HepG2 (cell line): ENCODE measurements at regions not wholly inside any gene's neighbourhood (a gene's known extent, or its start where the extent isn't known, plus 50 kb on each side); places are given as distances from the start of the nearest gene placed in this dataset.
A peak's percentile ranks its signal among the peaks of the same experiment; 100 is the strongest.

ENCODE experiments used
- ATAC-seq: fragments of 200-7000 bp; cut with Tn5 transposase; 3 replicates; pipeline ENCODE4 v1.9.1; 2020; ENCODE audit warnings: mild to moderate bottlenecking, moderate library complexity
- BruUV-seq: library from RNA; stranded (reverse); fragments of 400-500 nt; replicated peaks from 2 replicates; lab custom pipeline; 2021; lab: Mats Ljungman, UMichigan
- CTCF ChIA-PET: fragments of 300-600 bp; formaldehyde crosslinking; extraction: SDS; loops from one replicate; lab custom pipeline; 2021; ENCODE audit warnings: low total read pairs, inconsistent platforms, low intra/inter-chr PET ratio; lab: Yijun Ruan, JAX
- POLR2A ChIA-PET: fragments of 350-600 bp; sonication (Branson Sonifier 250); formaldehyde crosslinking; loops from one replicate; lab custom pipeline; 2020; ENCODE audit warnings: antibody characterized with exemption, inconsistent platforms; lab: Yijun Ruan, JAX
- DNase-seq: peaks from one replicate; pipeline ENCODE4 v3.0.0-alpha.2; 2015; ENCODE audit warnings: low spot score
- FAIRE-seq: peaks from 3 replicates; lab custom pipeline; 2011; peaks lifted over from hg19 to GRCh38; lab: Jason Lieb, UNC
- H2AFZ ChIP-seq: one replicate; pipeline ENCODE4 v1.6.1; 2011; ENCODE audit warnings: low read length, inconsistent platforms
- H3K27ac ChIP-seq: fragments of 300-600 bp; 3 replicates; pipeline ENCODE4 v1.8.0; 2011; ENCODE audit warnings: mixed run types, mild to moderate bottlenecking, mixed read lengths, low read length, inconsistent platforms; ENCODE audit not compliant: insufficient read depth; ENCODE audit errors: extremely low read length
- H3K27me3 ChIP-seq, 2 experiments: fragments of 200-600 bp in 1 of 2; 2 replicates in 1 of 2; 3 replicates in 1 of 2; pipeline versions ENCODE4 v1.6.0 to v1.8.0; 2011; ENCODE audit warnings: low read length in 2 of 2, mild to moderate bottlenecking in 2 of 2, moderate library complexity in 2 of 2, inconsistent platforms in 1 of 2; ENCODE audit not compliant: insufficient read depth in 2 of 2, control insufficient read depth in 1 of 2
- H3K36me3 ChIP-seq, 2 experiments: fragments of 200-600 bp in 1 of 2; replicated peaks in 1 of 2; 2 replicates in 1 of 2; 3 replicates in 1 of 2; pipeline versions ENCODE4 v1.5.1 to v1.8.0; 2011; ENCODE audit warnings: low read length in 2 of 2, inconsistent platforms in 1 of 2; ENCODE audit not compliant: insufficient read depth in 2 of 2, control insufficient read depth in 1 of 2
- H3K4me1 ChIP-seq: 2 replicates; pipeline ENCODE4 v1.5.1; 2012; ENCODE audit warnings: low read length, inconsistent platforms; ENCODE audit not compliant: insufficient read depth
- H3K4me2 ChIP-seq: 2 replicates; pipeline ENCODE4 v1.6.0; 2011; ENCODE audit warnings: low read depth, low read length, inconsistent platforms
- H3K4me3 ChIP-seq, 3 experiments: fragments of 200-600 bp in 1 of 3; sonication (generic), shearing (Covaris generic) in 1 of 3; replicated peaks in 1 of 3; 2 replicates each; pipeline ENCODE4 v1.5.1; 2011 to 2016; ENCODE audit warnings: low read length in 3 of 3, inconsistent platforms in 2 of 3, low read depth in 2 of 3, mild to moderate bottlenecking in 2 of 3, control low read depth in 1 of 3, mixed read lengths in 1 of 3; ENCODE audit not compliant: insufficient read depth in 1 of 3
- H3K79me2 ChIP-seq: one replicate; pipeline ENCODE4 v1.6.1; 2011; ENCODE audit warnings: low read length, inconsistent platforms; ENCODE audit not compliant: insufficient read depth
- H3K9ac ChIP-seq: 2 replicates; pipeline ENCODE4 v1.6.0; 2011; ENCODE audit warnings: mild to moderate bottlenecking, low read depth, low read length, inconsistent platforms; ENCODE audit not compliant: insufficient read depth
- H3K9me3 ChIP-seq: 2 replicates; pipeline ENCODE4 v1.5.1; 2012; ENCODE audit warnings: mild to moderate bottlenecking, low read length
- H4K20me1 ChIP-seq: 2 replicates; pipeline ENCODE4 v1.6.0; 2011; ENCODE audit warnings: inconsistent platforms, mild to moderate bottlenecking, low read length, moderate library complexity; ENCODE audit not compliant: insufficient read depth
- CTCF ChIP-seq: sonication (generic); formaldehyde crosslinking; IDR thresholded peaks from 2 replicates; pipeline ENCODE4 v1.5.0; 2020; ENCODE audit warnings: mild to moderate bottlenecking, missing genetic modification reagents, moderate library complexity
- GATA4 ChIP-seq: sonication (generic); IDR thresholded peaks from 2 replicates; pipeline ENCODE4 v1.6.1; 2016; ENCODE audit warnings: antibody characterized with exemption, low read depth, borderline replicate concordance
- IKZF1 ChIP-seq: fragments of 450-650 bp; IDR thresholded peaks from 2 replicates; pipeline ENCODE4 v1.7.1; 2016
- IRF2 ChIP-seq: IDR thresholded peaks from 2 replicates; pipeline ENCODE4 v1.6.1; 2018; ENCODE audit warnings: missing genetic modification reagents, missing compliant biosample characterization
- MTA3 ChIP-seq: sonication (generic); formaldehyde crosslinking; IDR thresholded peaks from 2 replicates; pipeline ENCODE4 v1.4.0; 2020; ENCODE audit warnings: missing genetic modification reagents
- TRAFD1 ChIP-seq: sonication (generic); formaldehyde crosslinking; IDR thresholded peaks from 2 replicates; pipeline ENCODE4 v1.5.1; 2020; ENCODE audit warnings: missing genetic modification reagents, mild to moderate bottlenecking, borderline replicate concordance
- ZBTB7A ChIP-seq: sonication (generic); formaldehyde crosslinking; IDR thresholded peaks from 2 replicates; pipeline ENCODE4 v1.8.0; 2022; ENCODE audit warnings: mild to moderate bottlenecking, missing genetic modification reagents
- ZNF672 ChIP-seq: sonication (generic); formaldehyde crosslinking; IDR thresholded peaks from 2 replicates; pipeline ENCODE4 v1.8.1; 2022; ENCODE audit warnings: missing genetic modification reagents
- ZXDC ChIP-seq: sonication (generic); formaldehyde crosslinking; IDR thresholded peaks from 2 replicates; pipeline ENCODE4 v1.5.0; 2020; ENCODE audit warnings: mild to moderate bottlenecking, missing genetic modification reagents
- WGBS: methylation state at CpG from one replicate; pipeline ENCODE4 v1.1.6; 2017; ENCODE audit warnings: low lambda C conversion rate; 5-methylcytosine and 5-hydroxymethylcytosine counted together
- in situ Hi-C: cut with HindIII; loops from 2 replicates; pipeline ENCODE4 v1.10.0; 2017; ENCODE audit warnings: low pct_unique_long_range_greater_than_20kb; ENCODE audit not compliant: extremely low pct_ligation_motif_present
- intact Hi-C: fragments of 100-400 bp; cut with micrococcal nuclease; formaldehyde crosslinking; loops from one replicate; pipeline ENCODE4 v1.10.0; 2022; ENCODE audit not compliant: unreplicated experiment
- TF ChIP-seq, protein P1 (sequence below): sonication (generic); formaldehyde crosslinking; IDR thresholded peaks from 2 replicates; pipeline ENCODE4 v1.4.0; 2020; ENCODE audit warnings: missing genetic modification reagents, borderline replicate concordance

- TF ChIP-seq, protein P1, sequence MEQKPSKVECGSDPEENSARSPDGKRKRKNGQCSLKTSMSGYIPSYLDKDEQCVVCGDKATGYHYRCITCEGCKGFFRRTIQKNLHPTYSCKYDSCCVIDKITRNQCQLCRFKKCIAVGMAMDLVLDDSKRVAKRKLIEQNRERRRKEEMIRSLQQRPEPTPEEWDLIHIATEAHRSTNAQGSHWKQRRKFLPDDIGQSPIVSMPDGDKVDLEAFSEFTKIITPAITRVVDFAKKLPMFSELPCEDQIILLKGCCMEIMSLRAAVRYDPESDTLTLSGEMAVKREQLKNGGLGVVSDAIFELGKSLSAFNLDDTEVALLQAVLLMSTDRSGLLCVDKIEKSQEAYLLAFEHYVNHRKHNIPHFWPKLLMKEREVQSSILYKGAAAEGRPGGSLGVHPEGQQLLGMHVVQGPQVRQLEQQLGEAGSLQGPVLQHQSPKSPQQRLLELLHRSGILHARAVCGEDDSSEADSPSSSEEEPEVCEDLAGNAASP (CRISPR knock-in tag), result no peak
- no peak for TF ChIP-seq ZBTB7A (CRISPR knock-in tag)
- no peak for TF ChIP-seq IKZF1
- no peak for TF ChIP-seq TRAFD1
- TF ChIP-seq IRF2, result no peak
- no peak for TF ChIP-seq GATA4
- no peak for TF ChIP-seq MTA3 (CRISPR knock-in tag)
- TF ChIP-seq, all 625 proteins: peak for 0
Observed at GRCh38 chr9:73665253-73665652, 513.6 kb downstream of the ANXA1 start (continued).

DNA sequence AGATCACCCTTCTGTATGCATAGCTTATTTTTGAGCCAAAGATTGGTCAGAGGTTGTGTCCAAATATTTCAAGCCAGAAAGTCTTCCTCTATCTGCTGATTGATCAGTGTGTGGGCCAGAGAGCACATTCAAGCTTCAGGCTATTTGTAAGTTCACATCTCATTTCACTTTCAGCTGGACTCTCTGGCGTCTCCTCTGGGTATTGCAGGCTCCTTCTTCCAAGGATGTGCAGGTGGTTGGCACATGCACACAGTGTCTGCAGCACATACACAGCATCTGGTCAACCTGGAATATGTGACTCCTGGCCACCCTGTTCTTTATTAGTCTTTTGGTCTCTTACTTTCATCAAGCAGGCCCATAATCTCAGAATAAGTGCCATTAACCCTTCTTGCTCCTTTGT is 516.1 kb downstream of the ANXA1 start:
- peak; percentile 20 for DNase-seq
- Histone ChIP-seq H3K4me1 (no peaks in the 10 kb centered on the region), H4K20me1 (no peaks in the 10 kb centered on the region), H3K4me2 (no peak overlapping the region), H3K9me3 (no peaks in the 10 kb centered on the region), H2AFZ (no peak overlapping the region), H3K79me2 (no peaks in the 10 kb centered on the region), H3K27me3 (no peaks in the 10 kb centered on the region), H3K9ac (no peak overlapping the region), H3K27ac (no peak overlapping the region), H3K36me3 (no peaks in the 10 kb centered on the region), H3K4me3 (no peak overlapping the region)
- intact Hi-C loops, result no loop called here
- ChIA-PET POLR2A (no interaction called here), CTCF (no interaction called here)
- FAIRE-seq, result no peak
- BruUV-seq, result no TSS peak
- 0% methylated on average over 1 of the region's 1 CpG for WGBS
- TF ChIP-seq ZXDC (no peak), ZNF672 (CRISPR knock-in tag) (no peak), CTCF (CRISPR knock-in tag) (0 out of 2 replicates have a peak, but pooled peaks have one; percentile 14)
- in situ Hi-C loops, result no loop called here
- ATAC-seq, result peak; percentile 94
